Panc1 (cell line): ENCODE measurements at regions not wholly inside any gene's neighbourhood (a gene's known extent, or its start where the extent isn't known, plus 50 kb on each side); places are given as distances from the start of the nearest gene placed in this dataset.

ENCODE experiments used
- ATAC-seq: fragments of 200-7000 bp; cut with Tn5 transposase; 2 replicates; pipeline ENCODE4 v1.9.1; 2020; ENCODE audit warnings: mild to moderate bottlenecking, moderate library complexity
- BruUV-seq: library from RNA; stranded (reverse); fragments of 400-500 nt; replicated peaks from 2 replicates; lab custom pipeline; 2021; lab: Mats Ljungman, UMichigan
- CTCF ChIA-PET: fragments of 300-600 bp; sonication (Branson Sonifier 250); formaldehyde crosslinking; loops from one replicate; lab custom pipeline; 2022; ENCODE audit warnings: antibody characterized with exemption; lab: Charles Lee
- POLR2A ChIA-PET: fragments of 300-600 bp; sonication (Branson Sonifier 250); formaldehyde crosslinking; loops from one replicate; lab custom pipeline; 2022; ENCODE audit warnings: antibody characterized with exemption; lab: Charles Lee
- DNase-seq: peaks from one replicate; pipeline ENCODE4 v3.0.0-alpha.2; 2010; ENCODE audit warnings: low read depth, low spot score
- H3K27ac ChIP-seq: 2 replicates; pipeline ENCODE4 v1.5.1; 2011; ENCODE audit warnings: mild to moderate bottlenecking, low read length, inconsistent platforms
- H3K27me3 ChIP-seq: fragments of 200-500 bp; sonication (Bioruptor generic); 2 replicates; pipeline ENCODE4 v1.6.0; 2014; ENCODE audit warnings: low read length, inconsistent platforms; ENCODE audit not compliant: control insufficient read depth, insufficient read depth
- H3K36me3 ChIP-seq: fragments of 200-500 bp; sonication (Bioruptor generic); 2 replicates; pipeline ENCODE4 v1.5.1; 2014; ENCODE audit warnings: inconsistent platforms, mild to moderate bottlenecking, low read length, moderate library complexity; ENCODE audit not compliant: control insufficient read depth, insufficient read depth
- H3K4me1 ChIP-seq: 2 replicates; pipeline ENCODE4 v1.5.1; 2011; ENCODE audit warnings: inconsistent platforms, mild to moderate bottlenecking, low read length, moderate library complexity; ENCODE audit not compliant: control insufficient read depth, insufficient read depth
- H3K4me3 ChIP-seq, 2 experiments: 2 replicates each; pipeline ENCODE4 v1.5.1; 2011 to 2012; ENCODE audit warnings: low read depth in 2 of 2, low read length in 2 of 2, mild to moderate bottlenecking in 2 of 2, inconsistent platforms in 1 of 2, moderate library complexity in 1 of 2
- H3K9me3 ChIP-seq: fragments of 200-500 bp; sonication (Bioruptor generic); 2 replicates; pipeline ENCODE4 v1.5.1; 2014; ENCODE audit warnings: low read depth, mild to moderate bottlenecking, inconsistent platforms, low read length, moderate library complexity; ENCODE audit not compliant: control insufficient read depth, insufficient read depth
- CTCF ChIP-seq: fragments of 450-650 bp; IDR thresholded peaks from 2 replicates; pipeline ENCODE4 v1.5.1; 2017; ENCODE audit warnings: mild to moderate bottlenecking
- POLR2AphosphoS5 ChIP-seq: IDR thresholded peaks from 2 replicates; pipeline ENCODE4 v1.6.1; 2012; ENCODE audit warnings: mild to moderate bottlenecking, low read depth, low read length, moderate library complexity
- REST ChIP-seq, 2 experiments: IDR thresholded peaks; 2 replicates each; pipeline ENCODE4 v1.6.1; 2011 to 2012; ENCODE audit warnings: low read depth in 2 of 2, control low read depth in 1 of 2, low read length in 1 of 2, mild to moderate bottlenecking in 1 of 2, moderate library complexity in 1 of 2; ENCODE audit not compliant: insufficient read depth in 1 of 2
- SIN3A ChIP-seq: IDR thresholded peaks from 2 replicates; pipeline ENCODE4 v1.6.1; 2012; ENCODE audit warnings: low read depth, mild to moderate bottlenecking, low read length, moderate library complexity, borderline replicate concordance; ENCODE audit not compliant: insufficient read depth
- TCF7L2 ChIP-seq: IDR thresholded peaks from 2 replicates; pipeline ENCODE4 v1.6.1; 2011; ENCODE audit warnings: mild to moderate bottlenecking, low read depth, low read length, inconsistent platforms
- in situ Hi-C: cut with HindIII; loops from 2 replicates; pipeline ENCODE4 v1.10.0; 2016; ENCODE audit warnings: low sequenced_read_pairs, low pct_unique_long_range_greater_than_20kb
- intact Hi-C: fragments of 100-400 bp; cut with micrococcal nuclease; formaldehyde crosslinking; loops from one replicate; pipeline ENCODE4 v1.10.0; 2022; ENCODE audit not compliant: unreplicated experiment

- ChIA-PET CTCF (interaction anchor here (0.6 kb wide), 1 partner anchor 1185 kb away, joined by 3 read pairs; no protein-coding TSS in a partner anchor), POLR2A (no interaction called here)
Measured at GRCh38 chr17:5662409-5663085, 78.2 kb upstream of the NLRP1 start.

GRCh38 chr17:5665164-5665563 lies 80.9 kb upstream of the NLRP1 start:
- H3K9me3 ChIP-seq: no peaks in the 10 kb centered on the region
- TF ChIP-seq TCF7L2 (no peak), CTCF (no peak), REST (IDR thresholded peaks at IDR 0.05; ENCODE audit: insufficient read depth in 1 of 2, low read depth in 2 of 2, low read length in 1 of 2) (no peak), POLR2AphosphoS5 (no peak), SIN3A (no peak)
- CTCF ChIA-PET: no interaction called here
- H3K36me3 ChIP-seq: no peaks in the 10 kb centered on the region
- ATAC-seq: no peak
- no peak overlapping the region for H3K27ac ChIP-seq
- no TSS peak for BruUV-seq
- in situ Hi-C loops (no loop called here), intact Hi-C loops (no loop called here)
- H3K4me3 ChIP-seq: no peak overlapping the region
- no peak for DNase-seq
- no peaks in the 10 kb centered on the region for H3K4me1 ChIP-seq
- POLR2A ChIA-PET: no interaction called here
- H3K27me3 ChIP-seq: peaks cover 2% of the 10 kb centered on the region; the same call in 1 of the 2 replicates

More at GRCh38 chr17:5662409-5663085, 78.2 kb upstream of the NLRP1 start:
- no peaks in the 10 kb centered on the region for H3K9me3 ChIP-seq
- no TSS peak for BruUV-seq
- intact Hi-C loops: no loop called here
- no peak overlapping the region for H3K4me3 ChIP-seq
- H3K4me1 ChIP-seq: no peaks in the 10 kb centered on the region
- H3K27ac ChIP-seq: no peak overlapping the region
- H3K36me3 ChIP-seq: no peaks in the 10 kb centered on the region
- ATAC-seq (no peak), DNase-seq (no peak)
- no peak for TF ChIP-seq CTCF
- no peak for TF ChIP-seq TCF7L2
- TF ChIP-seq SIN3A: no peak
- no peak for TF ChIP-seq REST (IDR thresholded peaks at IDR 0.05; ENCODE audit: insufficient read depth in 1 of 2, low read depth in 2 of 2, low read length in 1 of 2)
- no peak for TF ChIP-seq POLR2AphosphoS5
- H3K27me3 ChIP-seq: no peaks in the 10 kb centered on the region
- in situ Hi-C loops: no loop called here
